CD4-positive, alpha-beta T cell (primary cell): ENCODE measurements at regions not wholly inside any gene's neighbourhood (a gene's known extent, or its start where the extent isn't known, plus 50 kb on each side); places are given as distances from the start of the nearest gene placed in this dataset.

Experiments used
- ATAC-seq: fragments of 200-7000 bp; cut with Tn5 transposase; one replicate; pipeline ENCODE4 v1.10.0; 2022; ENCODE audit warnings: mild to moderate bottlenecking; ENCODE audit not compliant: poor library complexity
- CTCF ChIA-PET: fragments of 350-600 bp; sonication (Branson Sonifier 250); formaldehyde crosslinking; loops from one replicate; lab custom pipeline; 2021; ENCODE audit warnings: antibody characterized with exemption, inconsistent platforms; lab: Charles Lee
- POLR2A ChIA-PET: fragments of 350-600 bp; sonication (Branson Sonifier 250); formaldehyde crosslinking; loops from one replicate; lab custom pipeline; 2021; ENCODE audit warnings: antibody characterized with exemption, inconsistent platforms; lab: Charles Lee
- DNase-seq, 14 experiments: peaks; one replicate each; pipeline ENCODE4 v3.0.0-alpha.2; 2013 to 2020; ENCODE audit warnings: mixed read lengths in 2 of 14
- H3K27ac ChIP-seq, 2 donors: one replicate each; pipeline versions ENCODE4 v1.5.1 to v1.7.0; 2013; ENCODE audit warnings: low read length in 2 of 2, low read depth in 1 of 2, mild to moderate bottlenecking in 1 of 2
- H3K27me3 ChIP-seq, 2 experiments: 1 replicate in 1 of 2; 2 replicates in 1 of 2; pipeline versions ENCODE4 v1.6.1 to v1.7.0; 2013; ENCODE audit warnings: low read length in 2 of 2, control low read depth in 1 of 2, mild to moderate bottlenecking in 1 of 2, moderate library complexity in 1 of 2; ENCODE audit not compliant: insufficient read depth in 2 of 2, control insufficient read depth in 1 of 2
- H3K36me3 ChIP-seq: one replicate; pipeline ENCODE4 v1.6.1; 2013; ENCODE audit warnings: low read length, control low read depth; ENCODE audit not compliant: insufficient read depth
- H3K4me1 ChIP-seq: one replicate; pipeline ENCODE4 v1.6.1; 2013; ENCODE audit warnings: low read length, control low read depth; ENCODE audit not compliant: insufficient read depth
- H3K4me3 ChIP-seq: one replicate; pipeline ENCODE4 v1.5.1; 2013; ENCODE audit warnings: mild to moderate bottlenecking, low read length, moderate library complexity
- H3K9me3 ChIP-seq, 2 experiments: 1 replicate in 1 of 2; 2 replicates in 1 of 2; pipeline versions ENCODE4 v1.6.1 to v1.7.0; 2013; ENCODE audit warnings: low read length in 2 of 2, mild to moderate bottlenecking in 2 of 2, control low read depth in 1 of 2, moderate library complexity in 1 of 2; ENCODE audit not compliant: control insufficient read depth in 1 of 2, insufficient read depth in 1 of 2
- H3K27ac Mint-ChIP-seq: one replicate; pipeline ENCODE4 v1.8.0; 2020; ENCODE audit warnings: mixed read lengths
- H3K27me3 Mint-ChIP-seq: one replicate; pipeline ENCODE4 v1.8.0; 2021; ENCODE audit warnings: mixed read lengths
- H3K36me3 Mint-ChIP-seq: one replicate; pipeline ENCODE4 v1.8.0; 2021; ENCODE audit warnings: low read depth, mixed read lengths
- H3K4me1 Mint-ChIP-seq: one replicate; pipeline ENCODE4 v1.8.0; 2021; ENCODE audit warnings: low read depth, mixed read lengths
- H3K4me3 Mint-ChIP-seq: one replicate; pipeline ENCODE4 v1.8.0; 2020; ENCODE audit warnings: mild to moderate bottlenecking, mixed read lengths
- H3K9me3 Mint-ChIP-seq: one replicate; pipeline ENCODE4 v1.8.0; 2020; ENCODE audit warnings: mixed read lengths
- intact Hi-C, 2 experiments: fragments of 100-400 bp; cut with DNase I in 1 of 2; cut with micrococcal nuclease in 1 of 2; formaldehyde crosslinking; loops; one replicate each; pipeline versions ENCODE4 v1.15.1 to v1.9.0; 2023 to 2025; cut with DNase I, micrococcal nuclease
- TF ChIP-seq, protein P1 (sequence below): fragments of 200-600 bp; IDR thresholded peaks from one replicate; pipeline ENCODE4 v1.8.0; 2022; ENCODE audit warnings: antibody characterized with exemption, mild to moderate bottlenecking

DNA sequence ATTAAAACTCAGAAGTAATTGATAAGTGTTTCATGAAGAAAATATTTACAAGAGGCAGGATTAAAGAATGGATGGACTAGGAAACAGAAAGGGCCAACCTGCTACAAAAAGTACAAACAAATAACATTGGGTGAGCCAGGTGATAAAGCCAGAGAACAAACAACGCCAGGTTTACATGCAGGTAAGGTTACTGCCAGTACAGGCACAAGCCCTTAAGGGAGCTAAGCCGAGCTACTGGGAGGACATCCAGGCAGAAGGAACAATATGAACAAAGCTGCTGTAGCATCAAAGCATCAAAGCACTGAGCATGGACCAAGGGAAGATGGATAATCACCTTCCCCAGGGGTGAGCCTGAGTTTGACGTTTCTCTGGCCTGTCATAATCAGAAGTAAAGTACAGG, 380.7 kb downstream of the SEC16B start:
- intact Hi-C loops: no loop called here

DNA sequence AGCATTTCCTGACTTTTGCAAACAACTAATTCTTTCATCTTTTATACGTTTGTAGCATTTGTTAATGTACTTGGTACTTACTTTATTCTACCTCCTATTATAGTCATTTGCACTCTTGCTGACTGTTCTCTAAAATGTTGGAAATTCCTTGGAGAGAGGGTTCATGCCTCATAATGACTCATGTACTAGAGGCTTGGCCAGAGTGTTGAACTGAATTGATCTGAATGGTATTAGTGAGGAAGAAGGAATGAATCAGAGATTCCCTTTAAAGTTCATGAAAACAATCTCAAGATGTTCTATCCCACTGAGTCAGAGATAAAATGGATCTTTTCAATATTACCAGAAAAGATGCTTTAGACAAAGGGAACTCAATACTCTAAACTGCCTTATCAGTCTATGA, 383.4 kb downstream of the SEC16B start:
- no peak overlapping the region for H3K4me3 ChIP-seq
- no peaks in the 10 kb centered on the region for H3K27me3 Mint-ChIP-seq
- H3K27ac Mint-ChIP-seq: no peak overlapping the region
- H3K4me3 Mint-ChIP-seq: no peak overlapping the region
- ATAC-seq (no peak), DNase-seq (no peak)
- POLR2A ChIA-PET: no interaction called here
- TF ChIP-seq, protein P1, sequence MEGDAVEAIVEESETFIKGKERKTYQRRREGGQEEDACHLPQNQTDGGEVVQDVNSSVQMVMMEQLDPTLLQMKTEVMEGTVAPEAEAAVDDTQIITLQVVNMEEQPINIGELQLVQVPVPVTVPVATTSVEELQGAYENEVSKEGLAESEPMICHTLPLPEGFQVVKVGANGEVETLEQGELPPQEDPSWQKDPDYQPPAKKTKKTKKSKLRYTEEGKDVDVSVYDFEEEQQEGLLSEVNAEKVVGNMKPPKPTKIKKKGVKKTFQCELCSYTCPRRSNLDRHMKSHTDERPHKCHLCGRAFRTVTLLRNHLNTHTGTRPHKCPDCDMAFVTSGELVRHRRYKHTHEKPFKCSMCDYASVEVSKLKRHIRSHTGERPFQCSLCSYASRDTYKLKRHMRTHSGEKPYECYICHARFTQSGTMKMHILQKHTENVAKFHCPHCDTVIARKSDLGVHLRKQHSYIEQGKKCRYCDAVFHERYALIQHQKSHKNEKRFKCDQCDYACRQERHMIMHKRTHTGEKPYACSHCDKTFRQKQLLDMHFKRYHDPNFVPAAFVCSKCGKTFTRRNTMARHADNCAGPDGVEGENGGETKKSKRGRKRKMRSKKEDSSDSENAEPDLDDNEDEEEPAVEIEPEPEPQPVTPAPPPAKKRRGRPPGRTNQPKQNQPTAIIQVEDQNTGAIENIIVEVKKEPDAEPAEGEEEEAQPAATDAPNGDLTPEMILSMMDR: no peak
- H3K36me3 ChIP-seq: no peaks in the 10 kb centered on the region
- no peaks in the 10 kb centered on the region for H3K4me1 Mint-ChIP-seq
- CTCF ChIA-PET: no interaction called here
- H3K9me3 Mint-ChIP-seq: peaks cover 5% of the 10 kb centered on the region
- H3K9me3 ChIP-seq: no peaks in the 10 kb centered on the region
- H3K4me1 ChIP-seq: no peaks in the 10 kb centered on the region
- no peaks in the 10 kb centered on the region for H3K36me3 Mint-ChIP-seq
- H3K27me3 ChIP-seq: no peaks in the 10 kb centered on the region
- H3K27ac ChIP-seq: no peak overlapping the region
- intact Hi-C loops: no loop called here

More for the DNA sequence above, 380.7 kb downstream of the SEC16B start:
- Mint-ChIP-seq H3K4me1 (no peaks in the 10 kb centered on the region), H3K27ac (no peak overlapping the region), H3K36me3 (no peaks in the 10 kb centered on the region), H3K27me3 (no peaks in the 10 kb centered on the region), H3K4me3 (no peak overlapping the region), H3K9me3 (peaks cover 5% of the 10 kb centered on the region)
- no peaks in the 10 kb centered on the region for H3K4me1 ChIP-seq
- no peaks in the 10 kb centered on the region for H3K27me3 ChIP-seq
- ATAC-seq: no peak
- no peaks in the 10 kb centered on the region for H3K9me3 ChIP-seq
- TF ChIP-seq, protein P1: no peak
- H3K27ac ChIP-seq: no peak overlapping the region
- no peak overlapping the region for H3K4me3 ChIP-seq
- CTCF ChIA-PET: no interaction called here
- POLR2A ChIA-PET: no interaction called here
- H3K36me3 ChIP-seq: no peaks in the 10 kb centered on the region
- no peak for DNase-seq

DNA sequence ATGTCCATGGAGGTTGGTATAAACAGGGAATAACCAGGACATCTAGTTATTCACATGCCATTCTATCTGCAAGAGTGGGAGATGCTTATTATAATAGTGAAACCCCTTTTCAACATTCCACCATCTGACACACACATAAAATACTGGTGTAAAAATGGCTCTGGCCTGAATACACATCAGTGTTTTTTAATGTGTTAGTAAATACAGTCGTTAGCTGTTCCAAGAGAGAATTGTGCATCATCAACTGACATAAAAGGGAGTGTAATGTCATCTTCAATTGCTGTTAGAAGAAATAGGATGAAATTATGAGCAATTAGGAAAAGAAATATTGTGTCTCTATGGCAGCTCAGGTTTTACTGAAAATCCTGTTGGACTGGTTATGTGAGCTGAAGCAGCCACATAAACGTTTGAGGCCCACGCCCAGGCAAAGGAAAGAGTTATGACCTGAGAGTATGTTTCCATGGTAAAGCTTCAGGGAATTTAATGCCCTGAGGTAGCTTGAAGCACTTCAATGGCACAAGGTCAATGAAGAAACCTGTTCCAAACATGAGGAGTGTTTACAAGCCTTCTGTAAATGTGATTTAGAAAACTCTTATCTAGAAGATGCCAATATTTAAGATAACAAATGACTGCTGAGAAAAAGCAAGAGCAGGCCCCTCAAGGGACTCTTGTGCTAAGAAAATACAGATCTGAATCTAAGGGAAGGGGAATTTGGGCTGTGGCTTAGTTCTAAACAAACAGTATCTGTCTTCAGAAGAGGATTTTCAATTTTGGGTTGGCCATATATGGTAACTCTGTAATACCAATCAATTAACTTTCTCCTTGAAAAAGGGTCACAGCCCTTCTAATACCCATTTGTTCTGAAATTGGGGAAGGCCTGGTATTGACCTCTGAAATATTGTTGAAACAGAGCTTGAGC, 384.3 kb downstream of the SEC16B start:
- no peaks in the 10 kb centered on the region for H3K9me3 ChIP-seq
- intact Hi-C loops: no loop called here
- H3K27me3 ChIP-seq: no peaks in the 10 kb centered on the region
- Mint-ChIP-seq H3K4me3 (no peak overlapping the region), H3K4me1 (no peaks in the 10 kb centered on the region), H3K27me3 (no peaks in the 10 kb centered on the region), H3K27ac (no peak overlapping the region), H3K36me3 (no peaks in the 10 kb centered on the region), H3K9me3 (peaks cover 5% of the 10 kb centered on the region)
- ChIA-PET POLR2A (no interaction called here), CTCF (no interaction called here)
- no peaks in the 10 kb centered on the region for H3K4me1 ChIP-seq
- no peaks in the 10 kb centered on the region for H3K36me3 ChIP-seq
- TF ChIP-seq, protein P1: no peak
- no peak overlapping the region for H3K4me3 ChIP-seq
- DNase-seq: no peak
- ATAC-seq: no peak
- H3K27ac ChIP-seq: no peak overlapping the region
